ENCODE measurements at regions not wholly inside any gene's neighbourhood (a gene's known extent, or its start where the extent isn't known, plus 50 kb on each side); places are given as distances from the start of the nearest gene placed in this dataset.

DNA sequence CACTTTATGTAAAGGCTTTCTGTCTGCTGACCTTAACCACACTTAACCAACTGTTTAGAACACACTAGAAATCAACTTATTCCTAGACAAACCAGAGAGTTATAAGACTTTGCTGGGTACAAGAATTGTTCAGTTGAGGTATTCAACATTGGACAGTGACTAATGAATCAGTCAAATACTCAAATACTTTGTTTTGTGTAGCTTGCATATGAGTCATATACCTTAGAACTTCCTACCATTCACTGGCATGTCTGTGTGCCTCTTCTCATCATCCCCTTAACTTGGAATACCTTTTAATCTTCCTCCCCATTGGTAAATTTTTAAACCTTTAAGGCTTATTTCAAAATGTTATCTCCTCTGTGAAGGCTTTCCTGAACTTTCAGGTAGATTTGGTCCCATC is 708.8 kb upstream of the GRIA3 start:
- TF ChIP-seq, protein P1, sequence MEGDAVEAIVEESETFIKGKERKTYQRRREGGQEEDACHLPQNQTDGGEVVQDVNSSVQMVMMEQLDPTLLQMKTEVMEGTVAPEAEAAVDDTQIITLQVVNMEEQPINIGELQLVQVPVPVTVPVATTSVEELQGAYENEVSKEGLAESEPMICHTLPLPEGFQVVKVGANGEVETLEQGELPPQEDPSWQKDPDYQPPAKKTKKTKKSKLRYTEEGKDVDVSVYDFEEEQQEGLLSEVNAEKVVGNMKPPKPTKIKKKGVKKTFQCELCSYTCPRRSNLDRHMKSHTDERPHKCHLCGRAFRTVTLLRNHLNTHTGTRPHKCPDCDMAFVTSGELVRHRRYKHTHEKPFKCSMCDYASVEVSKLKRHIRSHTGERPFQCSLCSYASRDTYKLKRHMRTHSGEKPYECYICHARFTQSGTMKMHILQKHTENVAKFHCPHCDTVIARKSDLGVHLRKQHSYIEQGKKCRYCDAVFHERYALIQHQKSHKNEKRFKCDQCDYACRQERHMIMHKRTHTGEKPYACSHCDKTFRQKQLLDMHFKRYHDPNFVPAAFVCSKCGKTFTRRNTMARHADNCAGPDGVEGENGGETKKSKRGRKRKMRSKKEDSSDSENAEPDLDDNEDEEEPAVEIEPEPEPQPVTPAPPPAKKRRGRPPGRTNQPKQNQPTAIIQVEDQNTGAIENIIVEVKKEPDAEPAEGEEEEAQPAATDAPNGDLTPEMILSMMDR (optimal IDR thresholded peaks at IDR 0.05 in 1 of 3, IDR thresholded peaks at IDR 0.05 in 1 of 3, conservative IDR thresholded peaks at IDR 0.05 in 1 of 3; ENCODE audit: extremely low read depth in 1 of 3, insufficient read depth in 2 of 3, low read length in 3 of 3): no peak
- TF ChIP-seq EZH2 (IDR thresholded peaks at IDR 0.05; ENCODE audit: low read length): no peak

Data from keratinocyte (primary cell).